ENCODE measurements at regions not wholly inside any gene's neighbourhood (a gene's known extent, or its start where the extent isn't known, plus 50 kb on each side); places are given as distances from the start of the nearest gene placed in this dataset.

DNA sequence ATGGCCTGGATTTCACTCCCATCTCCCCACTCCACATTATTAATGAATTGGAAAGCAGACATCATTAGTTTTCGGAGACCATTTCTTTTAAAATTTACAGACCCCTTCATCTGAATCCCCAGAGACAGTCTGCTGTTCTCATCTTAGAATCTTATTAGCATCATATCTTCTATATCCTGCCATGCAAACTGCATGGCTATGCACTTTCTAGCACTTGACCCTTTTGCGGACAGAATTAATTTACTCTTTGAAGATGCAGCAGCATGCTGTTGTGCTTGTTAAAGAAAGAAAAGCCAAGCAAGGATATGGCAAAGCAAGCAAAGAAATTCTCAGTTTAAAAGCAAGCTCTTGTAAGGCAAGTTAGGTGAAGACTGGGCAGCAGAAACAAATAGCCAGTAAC, 201.2 kb upstream of the PMFBP1 start:
- no peak for TF ChIP-seq ZNF785 (tag by site-specific recombination; IDR thresholded peaks at IDR 0.05)
- TF ChIP-seq ZNF654 (tag by site-specific recombination; IDR thresholded peaks at IDR 0.05; ENCODE audit: low read depth): no peak
- no peak for TF ChIP-seq TRIM28 (IDR thresholded peaks at IDR 0.05; ENCODE audit: borderline replicate concordance, low read length)
- no peak for TF ChIP-seq YY2 (tag by site-specific recombination; IDR thresholded peaks at IDR 0.05)
- TF ChIP-seq ZNF248 (tag by site-specific recombination; IDR thresholded peaks at IDR 0.05): no peak
- no peak for TF ChIP-seq ZNF394 (tag by site-specific recombination; IDR thresholded peaks at IDR 0.05; ENCODE audit: borderline replicate concordance)
- TF ChIP-seq ZNF202 (tag by site-specific recombination; IDR thresholded peaks at IDR 0.05; ENCODE audit: borderline replicate concordance): no peak
- TF ChIP-seq, protein P1, sequence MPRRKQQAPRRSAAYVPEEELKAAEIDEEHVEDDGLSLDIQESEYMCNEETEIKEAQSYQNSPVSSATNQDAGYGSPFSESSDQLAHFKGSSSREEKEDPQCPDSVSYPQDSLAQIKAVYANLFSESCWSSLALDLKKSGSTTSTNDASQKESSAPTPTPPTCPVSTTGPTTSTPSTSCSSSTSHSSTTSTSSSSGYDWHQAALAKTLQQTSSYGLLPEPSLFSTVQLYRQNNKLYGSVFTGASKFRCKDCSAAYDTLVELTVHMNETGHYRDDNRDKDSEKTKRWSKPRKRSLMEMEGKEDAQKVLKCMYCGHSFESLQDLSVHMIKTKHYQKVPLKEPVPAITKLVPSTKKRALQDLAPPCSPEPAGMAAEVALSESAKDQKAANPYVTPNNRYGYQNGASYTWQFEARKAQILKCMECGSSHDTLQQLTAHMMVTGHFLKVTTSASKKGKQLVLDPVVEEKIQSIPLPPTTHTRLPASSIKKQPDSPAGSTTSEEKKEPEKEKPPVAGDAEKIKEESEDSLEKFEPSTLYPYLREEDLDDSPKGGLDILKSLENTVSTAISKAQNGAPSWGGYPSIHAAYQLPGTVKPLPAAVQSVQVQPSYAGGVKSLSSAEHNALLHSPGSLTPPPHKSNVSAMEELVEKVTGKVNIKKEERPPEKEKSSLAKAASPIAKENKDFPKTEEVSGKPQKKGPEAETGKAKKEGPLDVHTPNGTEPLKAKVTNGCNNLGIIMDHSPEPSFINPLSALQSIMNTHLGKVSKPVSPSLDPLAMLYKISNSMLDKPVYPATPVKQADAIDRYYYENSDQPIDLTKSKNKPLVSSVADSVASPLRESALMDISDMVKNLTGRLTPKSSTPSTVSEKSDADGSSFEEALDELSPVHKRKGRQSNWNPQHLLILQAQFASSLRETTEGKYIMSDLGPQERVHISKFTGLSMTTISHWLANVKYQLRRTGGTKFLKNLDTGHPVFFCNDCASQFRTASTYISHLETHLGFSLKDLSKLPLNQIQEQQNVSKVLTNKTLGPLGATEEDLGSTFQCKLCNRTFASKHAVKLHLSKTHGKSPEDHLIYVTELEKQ (tag by site-specific recombination; IDR thresholded peaks at IDR 0.05; ENCODE audit: borderline replicate concordance): no peak
- no peak for TF ChIP-seq ZNF157 (tag by site-specific recombination; IDR thresholded peaks at IDR 0.05)
- TF ChIP-seq ZNF585B (tag by site-specific recombination; IDR thresholded peaks at IDR 0.05): no peak
- TF ChIP-seq ZNF140 (tag by site-specific recombination; IDR thresholded peaks at IDR 0.05): no peak
- TF ChIP-seq ZNF132 (tag by site-specific recombination; IDR thresholded peaks at IDR 0.05; ENCODE audit: borderline replicate concordance): no peak
- no peak for TF ChIP-seq ZNF664 (tag by site-specific recombination; IDR thresholded peaks at IDR 0.05)
- Histone ChIP-seq H3K4me3 (ENCODE audit: low read depth, low read length) (no peak overlapping the region), H3K9me3 (ENCODE audit: control insufficient read depth, insufficient read depth, low read depth, low read length) (no peaks in the 10 kb centered on the region), H3K36me3 (ENCODE audit: control insufficient read depth in 2 of 2, insufficient read depth in 1 of 2, low read length in 2 of 2) (no peaks in the 10 kb centered on the region), H3K27ac (ENCODE audit: extremely low read depth, low read depth, low read length) (no peak overlapping the region), H3K4me1 (ENCODE audit: control insufficient read depth, insufficient read depth, low read length) (no peaks in the 10 kb centered on the region)
- ChIA-PET POLR2A (no interaction called here), CTCF (no interaction called here)

DNA sequence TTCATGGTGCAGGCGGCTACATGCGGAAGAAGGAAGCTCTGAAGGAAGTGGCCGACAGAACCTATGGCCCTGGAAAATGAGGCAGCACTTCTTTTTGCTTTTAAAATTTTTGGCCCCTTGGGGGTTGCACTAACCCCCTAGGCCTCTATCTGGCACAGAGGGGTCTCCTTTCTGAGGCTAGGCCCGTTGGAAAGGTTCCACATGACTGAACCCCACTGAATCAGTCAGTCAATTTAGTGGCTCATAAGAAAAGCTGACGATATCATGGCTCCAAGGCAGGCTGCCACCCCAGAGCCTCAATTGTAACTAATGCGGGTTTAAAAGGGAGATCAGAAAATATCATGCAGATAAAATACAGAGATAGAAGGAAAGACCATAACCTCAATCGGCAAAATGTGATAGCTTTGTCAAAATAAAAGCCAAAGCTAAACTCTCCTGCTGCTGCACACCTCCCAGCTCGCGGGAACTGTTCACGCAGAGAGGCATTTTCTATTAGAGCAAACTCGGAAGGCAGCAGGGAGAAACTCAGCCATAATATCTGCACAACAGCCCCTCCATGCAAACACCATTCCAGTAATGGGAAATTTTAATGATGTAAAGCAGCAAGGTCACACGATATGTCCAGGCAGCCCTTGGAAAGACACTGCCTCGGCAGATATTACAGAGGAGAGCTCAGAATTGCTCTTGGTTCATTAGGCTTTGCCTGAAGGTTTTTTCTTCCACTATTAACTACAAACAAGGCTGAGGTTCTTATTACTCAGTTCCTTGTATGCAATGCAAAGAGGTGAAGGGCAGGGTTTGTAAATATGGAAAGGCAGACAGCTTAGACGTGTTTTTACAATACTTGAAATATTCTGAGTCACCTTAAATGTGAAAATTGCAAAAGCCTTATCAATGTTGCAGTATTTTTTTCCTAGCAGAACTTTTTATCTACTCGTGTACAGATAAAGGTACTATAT, 200.4 kb upstream of the PMFBP1 start:
- Histone ChIP-seq H3K36me3 (ENCODE audit: control insufficient read depth in 2 of 2, insufficient read depth in 1 of 2, low read length in 2 of 2) (no peaks in the 10 kb centered on the region), H3K4me3 (ENCODE audit: low read depth, low read length) (no peak overlapping the region), H3K27ac (ENCODE audit: extremely low read depth, low read depth, low read length) (no peak overlapping the region), H3K4me1 (ENCODE audit: control insufficient read depth, insufficient read depth, low read length) (no peaks in the 10 kb centered on the region), H3K9me3 (ENCODE audit: control insufficient read depth, insufficient read depth, low read depth, low read length) (no peaks in the 10 kb centered on the region)
- ChIA-PET POLR2A (no interaction called here), CTCF (interaction anchor here (0.5 to 1.2 kb wide), 2 partner anchors 28 to 96 kb away, joined by 3 to 4 read pairs; no protein-coding TSS in a partner anchor)
- peak; percentile 19; the same call in 1 of the 2 replicates for TF ChIP-seq MYNN (tag by site-specific recombination; IDR thresholded peaks at IDR 0.05; ENCODE audit: borderline replicate concordance)
- no peak for TF ChIP-seq ZNF776 (tag by site-specific recombination; IDR thresholded peaks at IDR 0.05; ENCODE audit: borderline replicate concordance)

DNA sequence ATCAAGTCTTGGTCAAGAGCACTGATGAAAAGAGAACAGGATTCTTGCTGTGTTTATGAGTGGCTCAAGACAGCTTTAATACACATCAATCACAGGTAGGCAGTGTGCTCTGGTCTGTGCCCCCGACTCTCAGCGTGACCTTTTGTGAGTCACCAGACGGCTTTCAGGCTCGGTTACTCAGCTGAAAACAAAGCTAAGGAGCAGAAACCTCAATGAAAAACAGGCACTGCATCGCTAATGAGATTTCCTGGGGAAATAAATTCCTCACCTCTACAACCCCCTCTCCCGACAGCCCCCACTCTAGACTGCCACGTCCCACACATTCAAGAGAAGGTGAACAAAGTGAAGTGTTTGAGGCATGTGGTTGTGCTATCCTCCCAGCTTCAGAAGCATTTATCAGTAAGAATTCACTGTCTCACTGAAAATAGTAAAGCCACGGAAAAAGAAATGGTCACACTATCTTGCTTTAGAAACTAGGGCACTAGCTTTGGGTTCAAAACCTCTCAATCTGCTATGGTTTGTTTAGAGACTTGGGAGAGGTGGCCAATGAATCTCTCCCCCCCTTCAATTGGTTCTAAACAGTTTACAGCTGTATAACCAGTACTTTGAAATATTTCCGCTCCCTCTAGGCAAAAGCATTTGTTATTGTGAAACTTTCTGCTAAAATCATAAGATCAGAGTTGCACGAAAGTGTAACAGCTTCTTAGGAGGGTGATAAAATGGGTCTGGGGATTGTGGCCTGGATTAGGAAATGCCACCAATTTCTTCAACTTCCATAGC, 199.5 kb upstream of the PMFBP1 start:
- TF ChIP-seq MEIS1 (CRISPR knock-in tag; IDR thresholded peaks at IDR 0.05; ENCODE audit: borderline replicate concordance) (peak; percentile 63), ZIC2 (tag by site-specific recombination; IDR thresholded peaks at IDR 0.05) (peak; percentile 87), TRIM28 (IDR thresholded peaks at IDR 0.05; ENCODE audit: borderline replicate concordance, low read length) (peak; percentile 81; the same call in 1 of the 2 replicates), ZNF140 (tag by site-specific recombination; IDR thresholded peaks at IDR 0.05) (no peak), KLF16 (tag by site-specific recombination; IDR thresholded peaks at IDR 0.05) (no peak)
- TF ChIP-seq, protein P2, sequence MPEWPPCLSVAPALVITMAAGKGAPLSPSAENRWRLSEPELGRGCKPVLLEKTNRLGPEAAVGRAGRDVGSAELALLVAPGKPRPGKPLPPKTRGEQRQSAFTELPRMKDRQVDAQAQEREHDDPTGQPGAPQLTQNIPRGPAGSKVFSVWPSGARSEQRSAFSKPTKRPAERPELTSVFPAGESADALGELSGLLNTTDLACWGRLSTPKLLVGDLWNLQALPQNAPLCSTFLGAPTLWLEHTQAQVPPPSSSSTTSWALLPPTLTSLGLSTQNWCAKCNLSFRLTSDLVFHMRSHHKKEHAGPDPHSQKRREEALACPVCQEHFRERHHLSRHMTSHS (tag by site-specific recombination; IDR thresholded peaks at IDR 0.05): peak; percentile 61; the same call in 1 of the 2 replicates
- TF ChIP-seq, protein P3, sequence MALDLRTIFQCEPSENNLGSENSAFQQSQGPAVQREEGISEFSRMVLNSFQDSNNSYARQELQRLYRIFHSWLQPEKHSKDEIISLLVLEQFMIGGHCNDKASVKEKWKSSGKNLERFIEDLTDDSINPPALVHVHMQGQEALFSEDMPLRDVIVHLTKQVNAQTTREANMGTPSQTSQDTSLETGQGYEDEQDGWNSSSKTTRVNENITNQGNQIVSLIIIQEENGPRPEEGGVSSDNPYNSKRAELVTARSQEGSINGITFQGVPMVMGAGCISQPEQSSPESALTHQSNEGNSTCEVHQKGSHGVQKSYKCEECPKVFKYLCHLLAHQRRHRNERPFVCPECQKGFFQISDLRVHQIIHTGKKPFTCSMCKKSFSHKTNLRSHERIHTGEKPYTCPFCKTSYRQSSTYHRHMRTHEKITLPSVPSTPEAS (tag by site-specific recombination; IDR thresholded peaks at IDR 0.05): no peak
- Histone ChIP-seq H3K36me3 (ENCODE audit: control insufficient read depth in 2 of 2, insufficient read depth in 1 of 2, low read length in 2 of 2) (no peaks in the 10 kb centered on the region), H3K4me3 (ENCODE audit: low read depth, low read length) (no peak overlapping the region), H3K9me3 (ENCODE audit: control insufficient read depth, insufficient read depth, low read depth, low read length) (no peaks in the 10 kb centered on the region), H3K27ac (ENCODE audit: extremely low read depth, low read depth, low read length) (no peak overlapping the region), H3K4me1 (ENCODE audit: control insufficient read depth, insufficient read depth, low read length) (no peaks in the 10 kb centered on the region)
- CTCF ChIA-PET: interaction anchor here (0.5 to 1.2 kb wide), 4 partner anchors 29 to 724 kb away, joined by 3 to 4 read pairs (median 4); no protein-coding TSS in a partner anchor
- POLR2A ChIA-PET: no interaction called here
